Activated T-cell treated with anti-CD3 and anti-CD28 coated beads, Interleukin-2, amount 50 U/mL, for 48 hours (primary cell): ENCODE measurements at regions not wholly inside any gene's neighbourhood (a gene's known extent, or its start where the extent isn't known, plus 50 kb on each side); places are given as distances from the start of the nearest gene placed in this dataset.

ENCODE experiments used
- DNase-seq, 2 experiments: peaks; one replicate each; pipeline ENCODE4 v3.0.0-alpha.2; 2020

DNA sequence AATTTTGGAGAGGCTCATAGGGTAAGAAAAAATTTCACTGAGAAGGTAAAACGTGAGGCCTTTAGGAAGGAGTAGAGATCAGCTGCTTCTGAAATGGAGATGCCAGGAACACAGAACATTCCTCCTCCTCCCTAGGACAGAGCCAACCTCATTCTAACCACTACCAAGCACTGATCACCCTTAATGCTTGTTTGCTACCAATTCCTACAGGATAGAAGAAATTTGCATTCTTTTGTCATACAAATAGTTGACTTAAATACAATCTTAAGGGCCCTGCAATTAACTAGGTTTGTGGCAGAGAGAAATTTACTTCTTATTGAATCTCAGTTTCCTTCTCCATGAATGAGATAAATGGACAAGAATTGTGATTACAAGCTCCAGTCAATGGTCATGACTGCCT is 780.2 kb upstream of the WWC1 start:
- no peak for DNase-seq

DNA sequence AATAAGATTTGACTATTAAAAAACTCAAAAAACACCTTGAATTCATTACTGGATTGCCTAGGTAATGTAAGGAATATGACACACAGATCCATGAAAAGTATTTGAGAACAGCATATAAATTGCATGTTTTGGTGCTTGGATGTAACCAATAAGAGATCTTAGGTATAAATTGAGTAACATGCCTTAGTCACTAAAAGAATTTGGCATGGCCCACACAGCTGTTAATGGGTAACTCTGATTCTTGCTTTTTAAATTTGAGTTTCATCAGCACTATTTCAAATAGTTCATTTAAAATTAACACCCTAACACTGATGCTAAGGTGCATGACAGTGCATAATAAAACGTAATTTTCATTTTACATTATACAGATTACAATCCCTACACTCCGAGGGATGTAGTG is 779.3 kb upstream of the WWC1 start:
- DNase-seq: no peak

DNA sequence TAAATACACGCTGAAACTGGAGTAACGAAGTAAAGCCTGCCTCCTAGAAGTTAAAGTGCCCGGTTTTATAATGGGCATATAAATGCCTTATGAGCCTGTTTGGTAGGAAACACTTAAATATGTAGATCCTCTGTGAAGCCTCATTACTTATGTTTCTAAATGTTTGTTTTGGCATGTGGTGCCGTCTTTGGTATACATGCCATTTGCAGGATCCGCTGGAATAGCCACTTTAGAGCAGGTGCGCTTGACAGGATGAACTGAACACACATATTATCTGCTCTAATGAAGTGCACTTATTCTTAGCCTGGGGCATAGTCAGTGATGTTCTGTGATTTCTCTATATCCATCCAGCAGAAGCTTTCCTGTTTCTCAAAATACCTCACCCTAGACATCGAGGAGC is 778.1 kb upstream of the WWC1 start:
- no peak for DNase-seq

DNA sequence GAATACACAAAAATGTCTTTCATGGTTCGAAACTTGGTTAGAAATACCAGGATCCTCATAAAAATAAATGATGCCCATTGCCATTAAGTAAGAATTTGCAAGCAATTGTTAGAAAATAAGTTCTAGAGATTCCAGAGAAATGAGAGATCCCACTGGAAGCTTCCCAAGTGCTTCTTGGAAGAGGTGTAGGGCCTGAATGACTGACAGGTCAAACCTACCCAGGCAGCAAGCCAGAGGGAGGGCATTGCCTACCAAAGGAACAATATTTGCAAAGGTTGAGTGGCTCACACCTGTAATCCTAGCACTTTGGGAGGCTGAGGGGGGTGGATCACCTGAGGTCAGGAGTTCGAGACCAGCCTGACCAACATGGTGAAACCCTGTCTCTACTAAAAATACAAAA is 777.0 kb upstream of the WWC1 start:
- no peak for DNase-seq

DNA sequence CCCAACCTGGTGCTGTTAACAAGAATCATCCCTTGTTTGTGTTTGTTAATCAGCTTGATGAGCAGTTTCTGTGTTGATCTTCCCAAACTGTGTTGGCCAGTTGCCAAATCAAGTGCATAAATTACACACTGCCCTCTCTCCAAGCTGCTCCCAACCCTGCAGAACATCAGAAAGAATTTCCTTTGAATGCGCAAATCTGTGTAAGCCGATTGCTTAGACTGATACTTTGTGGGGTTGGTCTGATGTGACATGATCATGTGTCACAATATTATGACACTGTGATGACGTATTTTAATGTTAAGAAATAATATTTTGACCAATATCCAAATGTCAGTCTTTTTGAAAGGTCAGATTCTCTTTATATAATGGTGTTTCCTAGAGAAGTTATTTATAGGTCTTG is 766.4 kb upstream of the WWC1 start:
- DNase-seq: no peak

DNA sequence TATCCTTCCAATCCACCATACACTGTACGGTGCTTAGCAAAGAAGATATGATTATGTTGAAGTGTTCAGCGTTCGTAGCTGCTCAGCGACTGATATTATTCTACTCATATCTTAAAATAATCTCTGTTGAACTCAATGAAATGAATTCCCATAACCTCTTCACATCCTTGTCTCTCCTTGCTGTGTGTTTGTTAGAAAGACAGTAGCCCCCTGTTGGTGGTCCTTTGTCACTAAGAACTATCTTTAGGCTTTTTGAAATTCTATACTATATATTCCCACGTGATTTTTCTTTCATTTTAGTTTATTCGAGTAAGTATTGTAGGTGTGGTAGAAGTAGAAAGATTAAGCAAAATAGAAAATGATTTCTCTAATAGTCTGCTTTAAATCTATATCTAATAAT is 762.8 kb upstream of the WWC1 start:
- DNase-seq: no peak

DNA sequence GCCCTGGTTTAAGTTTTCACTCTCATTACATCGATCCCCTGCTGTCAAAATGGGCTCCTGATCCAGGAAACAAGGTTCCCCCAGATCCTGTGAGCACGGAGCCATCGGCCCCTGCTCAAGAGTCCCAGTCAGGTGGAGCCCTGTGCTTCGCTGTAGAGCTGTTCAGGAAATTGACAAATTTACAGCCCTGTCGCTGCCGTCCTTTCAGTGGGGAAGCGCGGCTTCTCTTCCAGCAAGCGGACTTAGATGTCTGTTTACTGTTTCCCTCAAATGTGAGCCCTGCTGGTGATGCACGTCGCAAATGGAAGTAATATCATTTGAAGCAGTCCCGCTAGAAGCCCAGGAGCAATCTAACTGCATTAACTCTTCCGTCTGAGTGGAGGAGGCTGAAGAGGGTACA is 760.9 kb upstream of the WWC1 start:
- no peak for DNase-seq

DNA sequence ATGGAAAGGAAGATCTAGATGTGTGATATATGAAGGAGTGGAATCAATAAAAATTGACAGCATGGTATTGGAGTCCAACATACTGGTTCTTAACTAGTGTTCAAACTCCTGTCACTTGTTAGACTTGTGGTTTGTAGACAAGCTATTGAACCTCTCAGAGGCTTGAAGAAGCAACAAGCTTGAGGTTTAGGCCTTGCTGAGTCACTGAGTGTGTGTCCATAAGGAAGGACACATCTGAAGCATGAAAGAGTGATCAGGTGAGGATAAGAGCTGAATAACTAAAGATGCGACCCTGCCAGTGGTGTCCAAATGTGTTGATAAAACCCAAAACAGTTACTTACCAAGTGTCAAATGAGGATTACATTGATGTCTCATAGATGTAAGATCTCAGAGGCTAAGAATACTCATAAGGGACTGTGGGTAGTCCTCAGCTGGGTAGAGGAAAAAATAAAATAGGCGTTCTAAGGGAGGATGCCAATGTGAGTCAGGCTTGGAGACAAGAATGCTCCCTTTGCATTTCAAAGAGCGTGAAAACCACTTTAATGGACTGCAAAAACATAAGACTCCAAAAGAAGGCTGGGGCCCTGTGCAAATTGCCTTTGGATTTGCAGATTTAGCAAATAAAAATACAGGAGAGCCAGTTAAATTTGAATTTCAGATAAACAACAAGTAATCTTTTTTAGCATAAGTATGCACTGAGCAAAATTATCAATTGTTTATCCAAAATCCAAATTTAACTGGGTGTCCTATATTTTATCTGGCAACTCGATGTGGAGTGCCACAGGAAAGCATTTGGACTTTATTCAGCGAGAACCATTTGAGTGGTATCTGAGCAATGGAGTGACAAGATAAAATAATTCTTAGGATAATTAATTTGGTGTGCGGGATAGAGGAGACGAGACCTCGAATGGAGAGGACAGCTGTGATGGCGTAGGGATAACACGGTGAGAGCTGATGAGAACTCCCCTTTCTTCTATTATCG is 757.3 kb upstream of the WWC1 start:
- no peak for DNase-seq

DNA sequence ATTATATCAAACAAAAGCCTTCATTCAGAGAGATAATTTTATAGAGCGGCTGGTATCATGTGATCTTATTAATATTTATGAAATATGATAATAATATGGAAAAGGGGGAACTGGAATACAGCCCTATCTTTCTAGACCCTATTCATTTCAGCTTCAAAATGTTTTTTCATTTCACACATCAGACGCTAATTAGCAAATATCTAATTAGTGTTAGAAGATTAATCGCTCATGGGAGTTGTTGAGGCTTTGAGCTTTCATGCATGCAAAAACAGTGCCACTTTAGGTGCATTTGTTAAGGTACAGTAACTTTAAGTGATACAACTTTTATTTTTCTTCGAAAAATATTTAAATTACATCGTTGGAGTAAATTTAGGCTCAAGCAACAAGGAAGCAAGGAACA is 751.7 kb upstream of the WWC1 start:
- no peak for DNase-seq

DNA sequence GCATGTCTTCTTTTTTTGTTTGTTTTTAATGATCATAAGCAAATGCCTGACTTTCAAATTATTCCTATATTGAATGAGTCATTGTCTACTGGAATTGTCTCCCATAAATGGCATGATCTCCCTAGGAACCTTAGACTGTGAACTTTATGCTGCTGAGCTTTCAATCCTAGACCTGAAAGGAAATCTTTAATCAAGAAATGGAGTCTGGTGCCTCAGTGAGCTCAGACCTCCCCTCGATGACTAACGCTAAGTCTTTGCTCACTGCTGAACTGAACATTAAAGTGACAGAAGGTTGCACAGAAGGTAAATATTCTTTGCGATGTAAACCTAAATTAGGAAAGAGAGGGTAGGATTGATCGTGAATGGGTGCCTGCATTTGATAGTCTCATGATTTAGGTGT is 745.2 kb upstream of the WWC1 start:
- no peak for DNase-seq

DNA sequence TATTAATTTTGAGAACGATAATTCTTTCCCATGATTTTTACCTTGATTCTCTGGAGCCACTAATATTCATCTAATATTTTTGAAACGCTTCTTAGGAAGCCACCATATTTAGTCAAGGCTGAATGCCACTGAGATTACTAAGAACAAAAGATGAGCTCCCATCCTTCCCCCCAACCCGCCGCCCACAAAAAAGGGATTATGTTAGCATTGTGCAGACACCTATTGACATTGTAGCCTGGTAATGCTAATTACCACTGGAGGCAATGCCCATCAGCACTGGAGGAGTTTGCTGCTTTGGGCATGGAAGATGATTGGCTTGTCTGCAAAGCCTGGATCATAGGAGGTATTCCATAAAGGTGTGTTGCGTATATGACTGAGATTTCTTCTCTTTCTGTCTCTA is 739.1 kb upstream of the WWC1 start:
- DNase-seq: no peak

DNA sequence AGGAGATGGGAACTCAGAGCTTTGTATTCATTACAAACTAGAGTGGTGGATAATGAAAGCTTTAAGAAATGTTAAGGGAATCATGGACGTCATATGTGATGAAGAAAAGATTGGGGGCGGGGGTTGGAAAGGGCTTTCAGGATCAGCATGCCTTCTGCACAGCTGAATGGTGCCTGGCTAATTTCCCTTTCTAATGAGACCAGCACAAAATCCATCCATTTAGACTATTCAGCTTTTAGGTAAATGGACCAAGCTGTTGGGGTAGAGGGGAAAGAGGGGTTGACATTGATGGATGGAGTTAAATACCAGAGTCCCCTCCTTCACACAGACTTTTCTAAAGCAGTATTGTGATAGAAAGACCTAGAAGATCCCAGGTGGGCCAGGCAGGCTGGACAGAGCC is 737.9 kb upstream of the WWC1 start:
- no peak for DNase-seq

DNA sequence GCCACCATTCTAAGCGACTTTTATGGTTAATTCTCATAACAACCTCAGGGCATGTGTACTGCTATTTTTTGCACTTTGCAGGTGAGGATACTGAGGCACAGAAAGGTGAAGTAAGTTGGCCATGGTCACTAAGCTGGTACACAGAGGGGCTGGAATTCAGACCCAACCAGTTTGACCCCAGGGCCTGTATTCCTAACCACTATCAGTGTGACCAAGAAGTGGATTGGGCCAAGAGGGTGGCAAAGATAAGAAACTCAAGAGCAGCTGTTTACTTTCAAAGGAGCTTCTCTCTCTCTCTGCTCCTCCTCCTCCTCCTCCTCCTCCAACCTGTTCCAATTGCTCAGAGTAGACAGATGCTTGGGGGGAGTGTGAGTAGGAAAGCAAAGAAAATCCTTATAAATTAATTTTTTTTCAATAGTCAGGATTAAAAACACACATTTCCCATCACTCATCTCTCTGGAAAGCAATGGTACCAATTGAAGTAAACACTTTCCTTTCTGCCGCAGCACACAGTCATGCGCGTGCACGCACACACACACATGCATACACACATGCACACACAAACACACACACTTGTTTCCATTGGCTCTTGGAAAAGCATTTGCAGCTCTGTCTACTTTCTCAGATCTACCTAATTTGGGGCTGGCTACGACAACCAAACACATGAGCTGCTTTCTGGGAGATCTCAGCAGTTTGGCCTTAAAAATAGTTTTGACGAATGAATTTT is 736.7 kb upstream of the WWC1 start:
- DNase-seq: no peak

DNA sequence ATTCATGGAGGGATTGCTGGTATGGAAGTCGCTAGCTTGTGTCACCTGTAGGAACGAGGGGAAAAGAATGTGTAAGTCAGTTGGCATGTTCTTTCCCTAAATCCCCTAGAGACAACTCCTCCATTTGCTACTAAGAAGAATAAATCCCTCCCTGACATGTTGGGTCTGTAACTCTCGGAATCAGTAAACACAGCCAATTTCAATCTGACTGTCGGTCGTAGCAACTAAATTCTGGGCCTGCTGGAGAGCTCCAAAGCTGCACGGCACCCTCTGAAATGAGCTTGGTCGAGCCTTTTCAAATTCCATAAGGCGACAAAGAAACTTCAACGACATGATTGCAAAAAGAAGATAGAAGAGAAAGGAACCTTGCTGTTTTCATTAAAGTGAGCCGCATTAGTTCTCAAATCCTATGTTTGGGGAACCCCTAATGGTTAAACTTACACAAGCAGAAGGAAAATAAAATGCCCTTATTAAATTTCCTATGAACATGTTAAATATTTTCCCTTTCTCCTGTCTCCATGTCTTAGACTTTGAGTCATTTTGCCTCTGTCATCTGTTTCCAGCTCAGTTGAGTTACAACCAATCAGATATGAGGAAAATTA is 735.8 kb upstream of the WWC1 start:
- DNase-seq: no peak

DNA sequence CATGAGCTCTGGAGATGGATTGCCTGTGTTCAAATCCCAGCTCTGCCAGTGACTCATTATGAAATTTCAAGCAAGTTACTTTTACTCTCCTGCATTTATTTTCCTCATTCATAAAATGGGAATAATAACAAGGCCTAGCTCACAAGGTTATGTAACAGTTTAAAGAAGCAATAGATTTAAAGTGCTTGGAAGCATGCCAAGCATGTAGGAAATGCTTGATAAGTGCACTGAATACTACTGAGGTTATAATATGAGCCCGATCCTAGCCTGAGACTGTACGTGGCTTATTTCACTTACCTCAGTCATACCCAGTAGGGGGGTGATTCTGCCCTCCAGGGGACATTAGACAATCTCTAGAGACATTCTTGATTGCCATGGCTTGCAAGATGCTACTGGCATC is 734.1 kb upstream of the WWC1 start:
- DNase-seq: no peak

DNA sequence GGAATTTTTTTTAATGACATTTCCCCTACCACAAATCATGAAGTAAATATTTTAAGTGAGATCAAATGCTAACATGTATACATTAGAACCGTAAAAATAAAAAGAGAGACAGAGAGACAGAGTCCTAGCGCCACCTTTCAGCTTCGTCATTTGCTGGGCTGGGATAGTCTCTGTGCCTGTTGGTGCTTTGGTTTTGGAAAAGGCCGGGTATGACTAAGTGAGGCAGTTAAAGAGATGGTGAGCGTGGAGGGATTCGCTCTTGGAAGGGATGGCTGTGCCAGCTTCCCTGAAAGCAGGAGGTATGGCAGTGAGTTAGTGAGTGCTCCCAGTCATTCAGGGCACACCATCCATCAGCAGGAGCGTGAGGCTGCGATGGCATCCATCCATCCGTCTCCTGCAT is 729.6 kb upstream of the WWC1 start:
- DNase-seq: no peak

DNA sequence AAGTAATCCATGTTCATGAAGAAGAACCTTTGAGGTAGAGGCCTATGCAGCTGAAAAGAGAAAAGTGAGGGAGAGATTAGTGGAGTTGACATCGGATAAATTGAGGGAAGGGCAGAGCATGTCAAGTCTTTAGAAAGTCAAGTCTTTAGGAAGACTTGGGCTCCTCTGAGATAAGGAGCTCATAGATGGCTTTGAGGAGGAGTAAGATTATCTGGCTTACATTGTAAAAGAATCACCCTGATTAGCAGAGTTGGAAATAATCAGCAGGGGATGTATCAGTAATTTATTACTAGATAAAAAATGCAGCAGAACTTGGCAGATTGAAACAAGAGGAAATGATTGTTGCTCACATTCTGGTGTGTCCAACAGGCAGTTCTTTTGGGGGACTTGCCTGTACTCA is 727.2 kb upstream of the WWC1 start:
- DNase-seq: no peak

DNA sequence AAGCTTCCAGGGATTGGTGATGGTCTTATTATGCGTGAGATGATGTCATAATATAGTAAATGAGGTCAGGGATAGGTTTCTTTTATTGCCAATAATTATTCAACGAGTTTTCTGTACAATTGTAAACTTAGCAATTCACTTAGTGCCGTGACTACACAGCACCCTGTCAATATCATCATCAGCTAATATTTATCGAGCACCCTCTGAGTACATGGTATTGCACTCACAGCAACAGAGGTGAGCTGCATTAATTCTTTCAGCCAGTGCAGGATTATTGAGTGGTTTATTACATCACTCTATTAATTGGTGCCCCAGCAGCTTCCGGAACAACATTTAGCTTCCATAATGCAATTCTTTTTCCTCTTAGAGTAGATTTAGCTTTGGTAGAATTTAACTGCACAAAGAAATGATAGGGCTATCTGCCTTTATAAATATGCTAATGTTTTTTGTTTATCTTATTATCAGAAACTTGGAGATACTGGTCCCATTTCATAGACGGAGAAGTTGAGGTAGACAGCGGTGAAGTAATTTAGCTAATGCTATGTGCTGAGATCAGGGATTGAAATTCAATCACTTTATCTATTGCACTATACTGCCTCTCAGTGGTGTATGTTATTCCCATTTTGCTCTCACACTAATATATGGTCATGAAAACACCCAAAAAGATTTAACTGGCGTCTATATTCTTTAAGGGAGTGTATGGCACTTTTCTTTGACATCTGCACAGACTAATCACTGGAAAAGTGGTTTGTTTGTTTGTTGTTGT is 726.1 kb upstream of the WWC1 start:
- no peak for DNase-seq

DNA sequence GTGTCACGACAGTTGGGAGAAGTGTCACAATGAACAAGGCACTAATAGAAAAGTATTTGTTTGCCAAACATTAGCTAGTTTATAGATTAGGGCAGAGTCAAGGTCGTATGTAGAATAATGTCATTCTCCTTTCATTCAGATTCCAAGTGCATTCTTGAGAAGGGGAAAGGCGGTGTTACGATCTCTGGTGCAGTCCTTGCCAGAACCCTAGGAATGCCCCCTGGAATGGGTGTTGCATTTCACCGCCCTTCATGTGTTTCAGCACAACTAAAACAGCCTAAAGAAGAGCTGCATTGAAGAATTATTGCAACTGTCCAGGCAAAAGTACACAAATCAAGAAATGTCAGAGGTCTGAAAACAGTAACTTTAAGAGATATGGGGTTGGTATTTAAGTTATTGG is 721.0 kb upstream of the WWC1 start:
- no peak for DNase-seq

DNA sequence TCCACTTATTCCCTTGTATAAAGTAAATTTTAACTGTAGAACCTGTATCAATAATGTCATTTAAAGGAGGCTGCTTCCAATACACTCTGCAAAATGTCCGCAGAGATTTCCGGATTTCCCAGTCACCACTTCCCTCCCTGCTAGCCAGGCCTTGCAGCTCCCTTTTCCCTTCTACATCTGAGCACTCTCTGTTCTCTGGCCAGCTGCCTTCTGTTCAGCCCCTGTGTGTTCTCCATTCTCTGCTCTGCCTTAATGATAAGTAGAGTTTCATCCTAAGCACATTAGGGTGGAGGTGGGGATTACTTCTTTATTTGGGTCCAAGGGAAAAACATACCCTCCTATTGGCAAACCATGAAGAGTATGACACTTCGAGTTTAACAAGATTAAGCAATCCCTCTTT is 719.6 kb upstream of the WWC1 start:
- no peak for DNase-seq

DNA sequence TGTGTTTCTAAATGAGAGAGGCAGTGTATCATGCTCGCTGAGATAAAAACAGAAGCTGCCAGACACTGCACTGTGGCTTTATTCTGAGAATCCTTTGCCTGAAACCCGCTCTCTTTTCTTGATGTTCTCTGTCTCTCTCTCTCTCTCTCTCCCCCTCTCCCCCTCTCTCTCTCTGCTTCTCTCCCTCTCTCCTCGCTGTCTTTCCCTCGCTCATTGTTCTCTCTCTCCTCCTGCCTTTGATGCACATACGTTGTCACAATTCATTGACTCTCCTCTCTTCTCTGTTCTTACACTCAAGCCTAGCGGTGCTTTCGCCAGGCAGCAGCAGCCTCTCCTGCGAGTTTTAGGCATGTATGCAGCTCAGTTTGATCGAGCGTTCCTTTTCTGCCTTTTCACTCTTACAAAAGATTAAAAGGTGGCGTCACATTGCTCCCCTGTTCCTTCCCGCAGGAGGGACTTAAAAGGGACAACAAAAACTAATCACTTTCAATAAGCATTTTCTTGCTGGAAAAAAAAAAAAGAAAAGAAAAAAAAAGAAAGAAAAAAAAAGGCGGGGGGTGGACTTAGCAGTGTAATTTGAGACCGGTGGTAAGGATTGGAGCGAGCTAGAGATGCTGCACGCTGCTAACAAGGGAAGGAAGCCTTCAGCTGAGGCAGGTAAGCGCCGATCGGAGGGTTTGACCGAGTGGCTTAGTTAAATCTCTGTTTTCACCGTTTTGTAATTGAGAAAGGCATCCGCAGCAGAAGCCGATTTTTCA is 717.9 kb upstream of the WWC1 start:
- DNase-seq: no peak

DNA sequence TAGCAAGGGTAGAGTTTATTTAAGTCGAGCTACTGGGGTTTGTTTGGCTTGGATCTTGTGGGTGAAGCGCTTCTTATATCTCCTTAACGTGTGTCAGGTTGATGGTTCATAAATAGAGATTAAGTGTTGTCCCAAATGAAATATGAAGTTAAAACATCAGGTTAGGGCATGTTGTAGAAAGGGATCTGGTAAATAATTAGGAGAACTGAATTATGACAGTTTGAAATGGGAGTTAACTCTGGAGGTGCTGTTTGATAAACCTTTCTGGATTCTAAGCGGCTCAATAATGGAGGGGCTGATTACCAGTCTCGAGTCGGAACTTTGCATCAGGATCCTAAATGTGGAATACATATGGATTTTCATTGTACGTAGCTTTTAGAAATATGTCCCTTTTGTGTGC is 717.0 kb upstream of the WWC1 start:
- DNase-seq: no peak
